ENCODE measurements at regions not wholly inside any gene's neighbourhood (a gene's known extent, or its start where the extent isn't known, plus 50 kb on each side); places are given as distances from the start of the nearest gene placed in this dataset.
"Not testable (repeated sequence)": the region's sequence is repeated elsewhere in the genome, so short reads cannot be mapped to it uniquely, and the experiment has no call there.

DNA sequence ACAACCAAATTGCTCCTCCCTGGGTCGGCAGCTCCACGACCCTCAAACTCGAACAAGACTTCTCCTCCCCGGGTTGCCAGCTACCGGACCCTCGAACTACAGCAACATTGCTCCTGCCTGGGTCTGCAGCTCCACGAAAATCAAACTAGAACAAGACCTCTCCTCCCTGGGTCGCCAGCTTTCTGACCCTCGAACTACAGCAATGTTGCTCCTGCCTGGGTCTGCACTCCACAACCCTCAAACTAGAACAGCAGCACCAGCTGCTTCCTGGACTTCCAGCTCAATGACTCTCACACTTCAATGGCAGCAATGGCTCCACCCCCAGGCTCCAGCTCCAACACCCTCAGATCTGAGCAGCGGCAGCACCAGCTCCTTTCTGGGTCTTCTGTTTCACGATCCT is 311.6 kb downstream of the PREX1 start:
- H3K4me1 ChIP-seq (ENCODE audit: insufficient read depth, low read length); H3K9me3 ChIP-seq (ENCODE audit: low read depth, low read length); H3K4me3 ChIP-seq (ENCODE audit: low read length); H3K27me3 ChIP-seq (ENCODE audit: insufficient read depth, low read length): not testable (repeated sequence)

DNA sequence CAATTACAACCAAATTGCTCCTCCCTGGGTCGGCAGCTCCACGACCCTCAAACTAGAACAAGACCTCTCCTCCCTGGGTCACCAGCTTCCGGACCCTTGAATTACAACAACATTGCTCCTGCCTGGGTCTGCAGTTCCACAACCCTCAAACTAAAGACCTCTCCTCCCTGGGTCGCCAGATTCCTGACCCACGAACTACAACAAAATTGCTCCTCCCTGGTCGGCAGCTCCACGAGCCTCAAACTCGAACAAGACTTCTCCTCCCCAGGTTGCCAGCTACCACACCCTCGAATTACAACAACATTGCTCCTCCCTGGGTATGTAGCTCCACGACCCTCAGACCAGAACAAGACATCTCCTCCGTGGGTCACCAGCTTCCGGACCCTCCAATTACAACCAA is 313.2 kb downstream of the PREX1 start:
- not testable (repeated sequence) for H3K4me1 ChIP-seq (ENCODE audit: insufficient read depth, low read length); H3K9me3 ChIP-seq (ENCODE audit: low read depth, low read length); H3K4me3 ChIP-seq (ENCODE audit: low read length); H3K27me3 ChIP-seq (ENCODE audit: insufficient read depth, low read length)

DNA sequence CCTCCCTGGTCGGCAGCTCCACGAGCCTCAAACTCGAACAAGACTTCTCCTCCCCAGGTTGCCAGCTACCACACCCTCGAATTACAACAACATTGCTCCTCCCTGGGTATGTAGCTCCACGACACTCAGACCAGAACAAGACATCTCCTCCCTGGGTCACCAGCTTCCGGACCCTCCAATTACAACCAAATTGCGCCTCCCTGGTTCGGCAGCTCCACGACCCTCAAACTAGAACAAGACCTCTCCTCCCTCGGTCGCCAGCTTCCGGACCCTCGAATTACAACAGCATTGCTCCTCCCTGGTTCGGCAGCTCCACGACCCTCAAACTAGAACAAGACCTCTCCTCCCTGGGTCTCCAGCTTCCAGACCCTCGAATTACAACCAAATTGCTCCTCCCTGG is 315.3 kb downstream of the PREX1 start:
- not testable (repeated sequence) for H3K4me1 ChIP-seq (ENCODE audit: insufficient read depth, low read length); H3K4me3 ChIP-seq (ENCODE audit: low read length); H3K9me3 ChIP-seq (ENCODE audit: low read depth, low read length); H3K27me3 ChIP-seq (ENCODE audit: insufficient read depth, low read length)

DNA sequence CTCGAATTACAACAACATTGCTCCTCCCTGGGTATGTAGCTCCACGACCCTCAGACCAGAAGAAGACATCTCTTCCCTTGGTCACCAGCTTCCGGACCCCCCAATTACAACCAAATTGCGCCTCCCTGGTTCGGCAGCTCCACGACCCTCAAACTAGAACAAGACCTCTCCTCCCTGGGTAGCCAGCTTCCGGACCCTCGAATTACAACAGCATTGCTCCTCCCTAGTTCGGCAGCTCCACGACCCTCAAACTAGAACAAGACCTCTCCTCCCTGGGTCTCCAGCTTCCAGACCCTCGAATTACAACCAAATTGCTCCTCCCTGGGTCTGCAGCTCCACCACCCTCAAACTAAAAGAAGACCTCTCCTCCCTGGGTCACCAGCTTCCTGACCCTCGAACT is 322.7 kb downstream of the PREX1 start:
- not testable (repeated sequence) for H3K4me3 ChIP-seq (ENCODE audit: low read length); H3K9me3 ChIP-seq (ENCODE audit: low read depth, low read length); H3K4me1 ChIP-seq (ENCODE audit: insufficient read depth, low read length); H3K27me3 ChIP-seq (ENCODE audit: insufficient read depth, low read length)

DNA sequence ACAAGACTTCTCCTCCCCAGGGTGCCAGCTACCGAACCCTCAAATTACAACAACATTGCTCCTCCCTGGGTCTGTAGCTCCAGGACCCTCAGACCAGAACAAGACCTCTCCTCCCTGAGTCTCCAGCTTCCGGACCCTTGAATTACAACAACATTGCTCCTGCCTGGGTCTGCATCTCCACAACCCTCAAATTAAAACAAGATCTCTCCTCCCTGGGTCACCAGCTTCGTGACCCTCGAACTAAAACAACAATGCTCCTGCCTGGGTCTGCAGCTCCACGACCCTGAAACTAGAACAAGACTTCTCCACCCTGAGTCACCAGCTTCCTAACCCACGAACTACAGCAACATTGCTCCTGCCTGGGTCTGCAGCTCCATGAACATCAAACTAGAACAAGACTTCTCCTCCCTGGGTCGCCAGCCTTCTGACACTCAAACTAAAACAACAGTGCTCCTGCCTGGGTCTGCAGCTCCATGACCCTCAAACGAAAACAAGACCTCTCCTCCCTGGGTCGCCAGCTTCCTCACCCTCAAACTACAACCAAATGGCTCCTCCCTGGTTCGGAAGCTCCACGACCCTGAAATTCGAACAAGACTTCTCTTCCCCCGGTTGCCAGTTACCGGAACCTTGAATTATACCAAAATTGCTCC is 324.5 kb downstream of the PREX1 start:
- no peaks in the 10 kb centered on the region for H3K27me3 ChIP-seq (ENCODE audit: insufficient read depth, low read length)
- H3K4me1 ChIP-seq (ENCODE audit: insufficient read depth, low read length): no peaks in the 10 kb centered on the region
- H3K4me3 ChIP-seq (ENCODE audit: low read length): no peak overlapping the region
- no peaks in the 10 kb centered on the region for H3K9me3 ChIP-seq (ENCODE audit: low read depth, low read length)

DNA sequence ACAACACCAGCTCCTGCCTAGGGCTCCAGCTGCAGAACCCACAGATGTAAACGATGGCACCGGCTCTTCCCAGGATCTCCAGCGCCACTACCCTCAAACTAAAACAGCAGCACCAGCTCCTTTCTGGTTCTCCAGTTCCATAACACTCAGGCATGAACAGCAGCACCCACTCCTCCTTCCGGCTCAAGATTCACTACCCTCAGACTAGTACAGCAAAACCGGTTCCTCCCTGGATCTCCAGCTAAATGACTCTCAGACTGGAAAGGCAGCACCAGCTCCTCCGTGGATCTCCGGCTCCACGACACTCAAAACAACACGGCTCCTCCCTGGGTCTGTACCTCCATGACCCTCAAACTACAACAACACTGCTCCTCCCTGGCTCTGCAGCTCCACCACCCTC is 325.0 kb downstream of the PREX1 start:
- H3K4me1 ChIP-seq (ENCODE audit: insufficient read depth, low read length): no peaks in the 10 kb centered on the region
- no peaks in the 10 kb centered on the region for H3K9me3 ChIP-seq (ENCODE audit: low read depth, low read length)
- H3K27me3 ChIP-seq (ENCODE audit: insufficient read depth, low read length): no peaks in the 10 kb centered on the region
- no peak overlapping the region for H3K4me3 ChIP-seq (ENCODE audit: low read length)

DNA sequence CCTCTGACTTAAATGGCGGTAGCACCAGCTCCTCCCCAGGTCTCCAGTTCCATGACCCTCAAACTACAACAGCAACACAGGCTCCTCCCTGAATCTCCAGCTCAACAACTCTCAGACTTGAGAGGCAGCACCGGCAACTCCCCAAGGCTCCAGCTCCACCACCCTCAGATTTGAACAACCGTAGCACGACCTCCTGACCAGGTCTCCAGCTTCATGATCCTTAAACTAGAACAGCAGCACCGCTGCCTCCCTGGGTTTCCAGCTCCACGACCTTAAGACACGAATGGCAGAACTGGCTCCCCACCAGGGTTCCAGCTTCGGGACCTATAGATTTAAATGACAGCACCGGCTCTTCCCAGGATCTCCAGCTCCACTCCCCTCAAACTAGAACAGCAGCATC is 325.8 kb downstream of the PREX1 start:
- Histone ChIP-seq H3K27me3 (ENCODE audit: insufficient read depth, low read length) (no peaks in the 10 kb centered on the region), H3K9me3 (ENCODE audit: low read depth, low read length) (no peaks in the 10 kb centered on the region), H3K4me3 (ENCODE audit: low read length) (no peak overlapping the region), H3K4me1 (ENCODE audit: insufficient read depth, low read length) (no peaks in the 10 kb centered on the region)

DNA sequence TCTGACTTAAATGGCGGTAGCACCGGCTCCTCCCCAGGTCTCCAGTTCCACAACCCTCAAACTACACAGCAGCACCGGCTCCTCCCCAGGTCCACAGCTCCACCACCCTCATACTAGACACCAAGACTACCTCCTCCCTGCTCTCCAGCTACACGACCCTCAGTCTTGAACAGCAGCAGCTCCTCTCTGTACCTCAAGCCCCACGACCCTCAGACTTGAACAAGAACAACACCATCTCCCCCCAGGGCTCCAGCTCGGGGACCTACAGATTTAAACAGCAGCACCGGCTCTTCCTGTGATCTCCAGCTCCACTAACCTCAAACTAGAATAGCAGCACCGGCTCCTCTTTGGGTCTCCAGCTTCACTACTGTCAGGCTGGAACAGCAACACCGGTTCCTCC is 326.9 kb downstream of the PREX1 start:
- not testable (repeated sequence) for H3K4me1 ChIP-seq (ENCODE audit: insufficient read depth, low read length); H3K4me3 ChIP-seq (ENCODE audit: low read length); H3K27me3 ChIP-seq (ENCODE audit: insufficient read depth, low read length); H3K9me3 ChIP-seq (ENCODE audit: low read depth, low read length)

DNA sequence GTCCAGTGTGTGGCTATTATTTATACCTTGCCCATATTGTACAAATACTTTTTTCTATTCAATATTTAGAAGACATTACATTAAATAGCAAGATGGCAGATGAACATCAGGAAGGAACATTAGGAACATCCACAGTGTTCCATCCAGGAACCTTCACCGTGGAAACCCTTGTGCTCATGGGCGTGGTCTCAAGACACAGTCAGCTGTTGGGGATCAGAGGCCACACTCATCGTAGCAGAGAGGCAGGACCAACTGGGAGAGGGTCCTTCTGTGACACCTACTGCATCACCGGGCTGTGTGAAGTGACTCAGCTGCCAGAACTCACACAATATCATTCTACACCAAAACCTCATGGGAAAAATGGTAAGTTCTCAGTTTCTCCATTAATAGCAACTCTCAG is 328.9 kb downstream of the PREX1 start:
- not testable (repeated sequence) for H3K4me3 ChIP-seq (ENCODE audit: low read length); H3K9me3 ChIP-seq (ENCODE audit: low read depth, low read length); H3K27me3 ChIP-seq (ENCODE audit: insufficient read depth, low read length); H3K4me1 ChIP-seq (ENCODE audit: insufficient read depth, low read length)

DNA sequence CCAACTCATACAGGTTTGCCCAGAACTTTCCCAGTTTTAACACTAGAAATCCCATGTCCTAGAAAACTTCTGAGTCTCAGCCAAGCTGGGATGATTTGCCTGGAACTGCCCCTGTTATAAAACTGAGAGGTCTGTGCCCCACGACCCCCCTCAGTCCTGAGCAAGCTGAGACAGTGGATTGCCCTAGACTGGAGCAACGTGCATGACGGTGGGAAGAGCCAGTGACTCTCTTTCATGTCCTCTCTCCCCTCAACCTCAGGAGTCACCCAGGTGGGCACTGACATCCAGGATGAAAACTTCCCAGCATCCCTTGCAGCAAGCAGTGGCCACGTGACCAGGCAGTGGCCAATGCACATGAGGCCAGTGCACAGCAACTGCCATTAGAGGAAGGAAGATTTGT is 329.7 kb downstream of the PREX1 start:
- not testable (repeated sequence) for H3K4me1 ChIP-seq (ENCODE audit: insufficient read depth, low read length); H3K27me3 ChIP-seq (ENCODE audit: insufficient read depth, low read length); H3K4me3 ChIP-seq (ENCODE audit: low read length); H3K9me3 ChIP-seq (ENCODE audit: low read depth, low read length)

DNA sequence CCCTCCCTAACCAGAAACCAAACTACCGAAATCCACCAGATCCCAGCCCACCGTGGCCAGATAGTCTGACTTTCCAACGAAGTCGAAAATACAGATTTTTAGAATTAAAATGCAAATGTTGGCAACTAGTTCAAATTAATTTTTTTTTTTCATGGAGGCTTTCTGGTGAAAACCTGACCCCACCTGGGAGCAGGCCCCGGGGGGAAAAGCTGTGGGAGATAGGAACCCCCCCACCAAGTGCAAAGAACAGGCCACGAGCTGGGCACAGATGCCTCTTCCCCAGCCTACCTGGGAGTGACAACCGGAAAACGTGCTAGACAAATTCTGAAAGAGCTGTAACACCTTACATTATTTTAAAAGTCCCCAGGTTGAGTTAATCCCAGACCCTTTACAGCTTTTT is 333.8 kb downstream of the PREX1 start:
- H3K4me1 ChIP-seq (ENCODE audit: insufficient read depth, low read length): no peaks in the 10 kb centered on the region
- H3K27me3 ChIP-seq (ENCODE audit: insufficient read depth, low read length): no peaks in the 10 kb centered on the region
- H3K9me3 ChIP-seq (ENCODE audit: low read depth, low read length): no peaks in the 10 kb centered on the region
- H3K4me3 ChIP-seq (ENCODE audit: low read length): no peak overlapping the region

DNA sequence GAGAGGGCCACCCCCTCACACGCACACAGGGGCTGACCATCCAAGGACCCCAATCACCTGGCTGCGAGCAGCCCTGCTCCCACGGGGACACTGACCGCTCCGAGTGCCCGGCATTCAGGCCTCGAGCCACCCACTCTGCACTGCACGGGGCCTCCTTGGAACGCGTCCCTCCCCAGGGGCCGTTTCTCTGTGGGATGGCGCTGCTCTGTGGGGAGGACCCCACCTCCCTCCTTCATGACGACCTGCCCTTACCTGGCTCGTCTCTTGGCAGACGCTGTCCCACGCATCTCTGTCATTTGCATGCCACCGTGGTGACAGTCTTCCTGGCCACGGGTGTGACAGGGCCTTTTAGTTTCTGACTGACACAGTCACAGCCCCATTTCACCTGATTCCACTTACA is 334.5 kb downstream of the PREX1 start:
- H3K9me3 ChIP-seq (ENCODE audit: low read depth, low read length); H3K4me1 ChIP-seq (ENCODE audit: insufficient read depth, low read length); H3K27me3 ChIP-seq (ENCODE audit: insufficient read depth, low read length); H3K4me3 ChIP-seq (ENCODE audit: low read length): not testable (repeated sequence)

DNA sequence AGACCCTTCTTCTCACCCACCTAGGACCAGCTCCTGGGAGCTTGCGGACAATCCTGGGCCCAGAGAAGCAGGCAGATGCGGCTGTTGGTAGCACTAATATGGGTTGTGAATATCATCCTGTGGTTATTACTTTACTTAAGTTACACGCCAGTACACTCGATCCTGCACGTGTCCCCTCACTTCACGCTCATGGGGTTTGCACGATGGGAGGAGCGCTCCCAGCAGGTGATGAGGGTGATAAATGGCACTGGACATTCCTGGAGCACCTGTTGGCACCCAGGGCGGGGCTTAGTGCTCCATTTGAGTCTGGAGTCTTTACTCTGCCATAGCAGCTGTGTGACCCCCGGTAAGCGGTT is 335.1 kb downstream of the PREX1 start:
- no peaks in the 10 kb centered on the region for H3K9me3 ChIP-seq (ENCODE audit: low read depth, low read length)
- no peaks in the 10 kb centered on the region for H3K4me1 ChIP-seq (ENCODE audit: insufficient read depth, low read length)
- no peaks in the 10 kb centered on the region for H3K27me3 ChIP-seq (ENCODE audit: insufficient read depth, low read length)
- H3K4me3 ChIP-seq (ENCODE audit: low read length): no peak overlapping the region

DNA sequence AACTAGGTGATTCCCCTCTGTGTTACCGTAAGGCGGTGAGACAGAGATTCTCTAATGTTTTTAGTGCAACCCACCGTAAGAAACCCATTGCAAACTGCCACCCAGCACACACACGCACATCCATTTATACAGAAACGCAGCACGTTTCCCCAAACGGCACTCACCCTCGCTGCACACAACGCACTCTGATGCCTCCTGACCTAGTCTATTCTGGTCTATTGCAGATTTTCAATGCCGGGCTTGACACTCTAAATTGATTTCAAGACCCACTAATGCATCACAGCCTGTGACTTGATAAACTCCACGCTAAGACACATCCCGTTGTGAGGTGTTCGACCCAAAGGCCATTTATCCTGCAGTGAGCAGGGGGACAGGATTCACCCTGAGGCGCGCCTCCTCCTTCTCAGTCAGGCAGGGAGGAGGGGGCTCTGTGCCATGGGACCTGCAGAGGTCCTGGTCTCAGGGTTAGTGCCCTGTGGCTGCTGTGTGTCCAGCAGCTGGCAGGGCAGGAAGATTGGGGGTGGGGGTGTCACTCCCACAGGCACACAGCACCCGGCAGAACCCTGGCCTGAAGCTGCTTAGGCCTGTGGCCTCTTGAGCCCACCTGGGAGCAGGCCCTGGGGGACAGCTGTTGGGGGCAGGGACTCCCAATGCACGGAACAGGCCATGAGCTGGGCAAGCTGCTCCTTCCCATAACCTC is 335.6 kb downstream of the PREX1 start:
- H3K4me3 ChIP-seq (ENCODE audit: low read length): no peak overlapping the region
- no peaks in the 10 kb centered on the region for H3K4me1 ChIP-seq (ENCODE audit: insufficient read depth, low read length)
- no peaks in the 10 kb centered on the region for H3K27me3 ChIP-seq (ENCODE audit: insufficient read depth, low read length)
- no peaks in the 10 kb centered on the region for H3K9me3 ChIP-seq (ENCODE audit: low read depth, low read length)

DNA sequence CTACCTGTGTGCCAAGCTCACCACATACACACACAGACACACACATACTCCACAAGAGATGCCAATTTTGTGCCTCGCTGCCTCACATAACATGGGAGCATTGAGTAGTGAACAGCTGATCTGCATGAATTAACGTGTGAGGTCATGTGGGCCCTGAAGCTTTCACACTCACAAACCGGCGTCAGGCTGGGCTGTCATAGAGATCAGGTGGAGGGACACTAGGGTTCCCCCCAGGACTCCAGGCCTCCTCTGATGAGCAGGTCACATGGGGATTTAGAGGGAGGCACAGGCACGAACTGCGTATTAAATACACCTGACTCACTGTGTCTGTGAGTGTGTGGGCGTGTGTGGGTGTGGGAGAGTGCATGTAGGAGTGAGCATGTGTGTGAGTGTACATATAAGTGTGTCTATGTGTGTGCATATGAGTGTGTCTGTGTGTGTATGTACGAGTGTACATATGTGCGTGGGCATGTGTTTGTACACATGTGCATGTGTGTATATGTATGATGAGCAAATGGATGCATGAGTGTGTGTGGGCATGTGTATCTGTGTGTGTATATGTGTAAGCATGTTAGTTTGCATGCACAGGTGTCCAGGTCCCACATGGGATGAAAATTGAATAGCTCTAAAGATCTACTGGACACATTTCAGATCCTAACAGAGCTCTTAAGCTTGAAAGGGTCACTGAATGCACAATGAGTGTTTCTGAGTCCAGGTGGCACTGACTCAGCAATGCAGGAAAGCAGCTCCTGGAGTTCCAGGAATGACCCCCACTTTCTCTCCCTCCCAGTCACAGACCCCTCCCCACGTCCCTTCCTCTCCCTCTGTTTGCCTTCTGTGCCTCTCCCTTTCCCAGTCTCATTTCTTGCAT is 336.6 kb downstream of the PREX1 start:
- no peaks in the 10 kb centered on the region for H3K27me3 ChIP-seq (ENCODE audit: insufficient read depth, low read length)
- H3K4me1 ChIP-seq (ENCODE audit: insufficient read depth, low read length): no peaks in the 10 kb centered on the region
- no peak overlapping the region for H3K4me3 ChIP-seq (ENCODE audit: low read length)
- H3K9me3 ChIP-seq (ENCODE audit: low read depth, low read length): no peaks in the 10 kb centered on the region

DNA sequence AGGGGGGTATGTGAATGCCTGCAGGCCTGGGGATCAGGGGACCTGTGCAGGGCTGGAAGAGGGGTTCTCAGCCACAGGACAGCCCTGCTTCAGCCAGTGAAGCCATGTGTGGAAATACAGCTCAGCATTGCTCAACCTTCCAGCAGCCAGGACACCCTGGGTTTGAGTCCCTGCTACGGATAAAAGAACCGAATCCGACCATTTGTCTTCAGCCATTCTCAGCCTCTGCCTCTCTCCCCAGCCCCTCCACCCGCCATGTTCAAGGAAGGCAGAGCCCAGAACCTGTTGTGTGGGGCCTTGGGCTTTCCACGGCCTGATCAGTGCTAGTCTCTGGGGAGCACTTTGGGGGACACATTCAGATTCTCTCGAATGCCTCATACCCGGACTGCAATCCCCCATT is 337.5 kb downstream of the PREX1 start:
- not testable (repeated sequence) for H3K27me3 ChIP-seq (ENCODE audit: insufficient read depth, low read length); H3K4me1 ChIP-seq (ENCODE audit: insufficient read depth, low read length); H3K4me3 ChIP-seq (ENCODE audit: low read length); H3K9me3 ChIP-seq (ENCODE audit: low read depth, low read length)
